Neural cell (in vitro differentiated cells): ENCODE measurements at regions not wholly inside any gene's neighbourhood (a gene's known extent, or its start where the extent isn't known, plus 50 kb on each side); places are given as distances from the start of the nearest gene placed in this dataset.

Experiments used
- CTCF ChIP-seq: fragments of 450-650 bp; IDR thresholded peaks from 2 replicates; pipeline ENCODE4 v1.5.1; 2014; ENCODE audit warnings: antibody characterized with exemption, mild to moderate bottlenecking, moderate library complexity; ENCODE audit not compliant: poor library complexity, severe bottlenecking
- EP300 ChIP-seq: fragments of 450-650 bp; conservative IDR thresholded peaks from 2 replicates; pipeline ENCODE4 v1.6.1; 2014; ENCODE audit warnings: antibody characterized with exemption, mild to moderate bottlenecking, moderate library complexity; ENCODE audit not compliant: poor library complexity, severe bottlenecking
- EZH2 ChIP-seq: fragments of 200-600, 300-800 bp; shearing (Covaris generic), sonication (generic); IDR thresholded peaks from 2 replicates; pipeline ENCODE4 v1.6.1; 2014; ENCODE audit warnings: antibody characterized with exemption, low read length, borderline replicate concordance, mild to moderate bottlenecking; ENCODE audit not compliant: insufficient read depth, poor library complexity, severe bottlenecking
- MXI1 ChIP-seq: fragments of 450-650 bp; conservative IDR thresholded peaks from 2 replicates; pipeline ENCODE4 v1.6.1; 2014; ENCODE audit warnings: antibody characterized with exemption, mild to moderate bottlenecking; ENCODE audit not compliant: poor library complexity, severe bottlenecking

GRCh38 chr5:7315118-7315517, 80.8 kb upstream of the ADCY2 start:
- TF ChIP-seq CTCF, result no peak
- TF ChIP-seq MXI1, result no peak
- TF ChIP-seq EZH2, result no peak
- TF ChIP-seq EP300, result no peak
